ENCODE measurements at regions not wholly inside any gene's neighbourhood (a gene's known extent, or its start where the extent isn't known, plus 50 kb on each side); places are given as distances from the start of the nearest gene placed in this dataset.

DNA sequence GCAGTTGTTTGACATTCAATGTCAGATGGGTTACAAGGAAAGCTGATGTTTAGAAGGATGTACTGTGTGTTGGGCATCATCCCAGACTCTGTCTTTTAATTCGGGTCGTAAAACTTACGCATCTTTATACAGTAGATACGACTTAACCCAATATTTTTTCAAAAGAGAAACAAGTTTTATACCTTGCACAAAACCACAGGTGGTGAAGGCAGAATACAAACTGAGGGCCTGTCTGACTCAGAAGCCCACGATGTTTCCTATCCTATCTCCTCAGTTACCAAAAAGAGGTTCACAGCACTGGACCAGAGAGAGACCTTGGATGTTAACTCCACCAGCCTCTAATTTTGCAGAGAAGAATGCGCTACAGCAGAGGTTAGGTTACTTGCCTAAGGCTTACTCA is 477.0 kb downstream of the FOXO1 start:
- in situ Hi-C loops (cut with HindIII; ENCODE audit: low sequenced_read_pairs) = no loop called here
- no peak for DNase-seq (ENCODE audit: low spot score)

DNA sequence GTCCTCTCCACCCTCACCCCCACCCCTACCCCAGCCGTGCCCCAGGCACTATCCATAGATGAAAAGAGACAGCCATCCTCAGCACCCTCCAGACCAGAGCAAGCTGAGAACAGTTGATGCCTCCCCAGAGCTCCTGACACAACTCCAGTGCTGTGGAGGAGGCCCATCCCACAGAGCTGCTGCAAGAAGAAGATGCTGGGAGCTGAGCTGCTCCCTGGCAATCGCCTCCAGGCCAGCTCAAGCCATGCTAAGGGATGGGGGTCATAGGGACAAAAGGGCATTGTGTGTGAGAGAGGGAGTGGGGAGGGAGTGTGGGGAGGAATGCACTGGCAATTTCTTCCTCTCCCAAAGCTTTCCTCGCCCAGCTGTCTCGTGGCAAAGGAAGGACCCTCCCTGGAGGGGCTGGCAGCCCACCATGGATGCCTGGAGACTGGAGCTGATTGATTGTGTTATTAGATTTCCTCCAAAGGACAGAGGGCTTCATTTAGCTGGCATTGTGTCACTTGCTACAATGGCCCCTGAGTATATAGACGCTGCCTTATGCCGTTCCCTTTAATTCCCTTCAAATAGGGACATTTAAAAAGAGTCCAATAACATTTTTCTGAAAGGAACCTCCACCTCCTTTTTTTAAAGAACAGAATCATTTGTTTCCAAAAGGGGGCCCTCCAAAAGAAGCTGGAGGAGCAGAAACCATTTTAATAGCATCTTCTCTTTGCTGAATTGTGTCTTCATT is 476.4 kb downstream of the FOXO1 start:
- in situ Hi-C loops (cut with HindIII; ENCODE audit: low sequenced_read_pairs) = no loop called here
- DNase-seq (ENCODE audit: low spot score) = no peak

DNA sequence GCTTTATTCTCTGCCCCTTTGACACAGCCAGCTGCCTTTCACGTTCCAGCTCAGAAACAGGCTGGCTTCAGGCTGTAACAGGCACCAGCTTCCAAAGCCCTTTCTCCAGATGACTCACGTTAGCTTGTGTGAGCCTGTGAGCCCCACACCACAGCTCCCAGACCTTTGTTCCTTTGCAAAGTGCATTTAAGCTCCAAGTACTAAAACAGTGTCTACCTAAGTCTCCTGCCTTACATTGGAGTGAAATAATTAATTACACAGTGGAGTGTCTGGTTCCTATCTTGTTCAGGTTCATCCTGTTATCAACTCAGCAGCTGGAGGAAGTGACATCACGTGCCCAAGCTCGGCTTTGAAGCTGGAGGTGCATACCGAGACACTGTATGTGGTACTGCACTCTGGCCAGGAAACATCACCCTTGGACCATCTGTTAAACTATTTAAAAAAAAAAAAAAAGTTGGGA is 475.8 kb downstream of the FOXO1 start:
- in situ Hi-C loops (cut with HindIII; ENCODE audit: low sequenced_read_pairs) = no loop called here
- no peak for DNase-seq (ENCODE audit: low spot score)

DNA sequence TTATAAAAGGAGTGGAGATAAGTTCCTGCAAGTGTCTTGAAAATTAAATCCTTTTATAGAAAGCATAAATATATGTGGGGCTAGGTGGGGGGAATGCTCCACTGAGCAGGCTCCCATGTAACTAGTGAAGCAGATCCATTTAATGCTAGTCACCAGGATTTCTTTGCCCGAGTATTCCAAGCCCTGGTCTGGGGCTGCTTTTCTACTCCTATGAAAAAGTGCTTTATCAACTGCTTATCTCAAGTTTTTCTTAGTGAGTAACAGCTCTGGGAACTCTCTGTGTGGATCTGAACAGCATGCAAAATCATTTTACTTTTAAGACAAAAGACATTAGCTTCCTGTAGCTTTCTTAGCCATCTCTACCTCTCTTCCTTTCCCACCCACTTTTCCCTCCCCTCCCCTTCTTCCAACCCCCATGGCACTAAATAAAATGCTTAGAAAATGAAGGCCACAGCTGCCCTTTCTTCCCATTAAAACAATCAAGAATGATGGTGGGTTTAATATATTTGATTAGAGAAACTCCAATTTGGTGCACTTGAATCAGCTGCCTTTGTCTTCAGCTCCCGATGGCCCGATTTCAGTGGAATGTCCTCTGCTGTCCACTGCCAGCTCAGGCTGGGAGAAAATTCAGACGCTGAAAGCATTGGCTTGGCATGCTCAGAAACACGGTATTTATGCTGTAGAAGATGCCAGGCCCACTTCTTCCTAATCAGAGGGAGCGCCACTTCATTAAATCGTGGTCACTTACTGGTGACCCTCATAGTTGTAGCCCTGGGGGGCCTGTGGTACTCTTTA is 475.1 kb downstream of the FOXO1 start:
- no peak for DNase-seq (ENCODE audit: low spot score)
- in situ Hi-C loops (cut with HindIII; ENCODE audit: low sequenced_read_pairs) = no loop called here

DNA sequence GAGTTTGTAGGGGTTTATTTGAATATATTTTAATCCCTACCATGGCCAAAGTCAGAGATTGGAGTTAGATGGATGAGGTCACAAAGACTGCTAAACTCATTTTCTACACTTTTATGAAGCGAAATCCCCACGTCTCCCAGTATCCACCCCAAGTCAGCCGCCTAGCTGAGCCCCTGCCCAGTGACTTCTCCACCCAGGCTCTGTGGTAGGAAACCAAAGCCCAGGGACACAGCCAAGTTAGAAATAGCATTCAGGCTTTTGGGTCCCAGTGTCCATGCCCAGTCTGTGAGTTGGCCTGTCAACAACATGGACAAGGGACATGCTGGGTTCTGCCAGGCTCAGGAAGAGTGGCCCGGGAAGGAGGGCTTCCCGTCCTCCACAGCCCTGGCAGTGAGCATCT is 474.0 kb downstream of the FOXO1 start:
- DNase-seq (ENCODE audit: low spot score) = no peak
- in situ Hi-C loops (cut with HindIII; ENCODE audit: low sequenced_read_pairs) = no loop called here

DNA sequence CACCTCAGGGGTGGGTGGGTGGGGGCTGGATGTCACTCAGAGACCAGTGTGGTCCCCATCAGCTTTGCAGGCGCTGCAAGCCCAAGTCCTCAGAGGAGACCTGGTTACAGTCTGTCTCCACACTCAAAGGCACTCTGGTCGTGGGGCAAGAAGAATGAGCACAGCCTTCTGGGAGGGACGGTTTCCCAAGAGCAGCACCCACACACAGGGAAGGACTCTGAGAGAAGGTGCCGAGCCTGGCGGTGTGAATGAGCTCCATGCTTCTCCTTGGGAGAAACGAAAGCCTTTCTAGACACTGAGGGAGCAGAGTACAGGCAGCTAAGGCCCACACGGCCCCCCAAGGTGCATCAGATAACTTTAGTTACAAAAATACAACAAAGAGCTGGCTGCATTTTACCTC is 473.6 kb downstream of the FOXO1 start:
- no peak for DNase-seq (ENCODE audit: low spot score)
- in situ Hi-C loops (cut with HindIII; ENCODE audit: low sequenced_read_pairs) = no loop called here

DNA sequence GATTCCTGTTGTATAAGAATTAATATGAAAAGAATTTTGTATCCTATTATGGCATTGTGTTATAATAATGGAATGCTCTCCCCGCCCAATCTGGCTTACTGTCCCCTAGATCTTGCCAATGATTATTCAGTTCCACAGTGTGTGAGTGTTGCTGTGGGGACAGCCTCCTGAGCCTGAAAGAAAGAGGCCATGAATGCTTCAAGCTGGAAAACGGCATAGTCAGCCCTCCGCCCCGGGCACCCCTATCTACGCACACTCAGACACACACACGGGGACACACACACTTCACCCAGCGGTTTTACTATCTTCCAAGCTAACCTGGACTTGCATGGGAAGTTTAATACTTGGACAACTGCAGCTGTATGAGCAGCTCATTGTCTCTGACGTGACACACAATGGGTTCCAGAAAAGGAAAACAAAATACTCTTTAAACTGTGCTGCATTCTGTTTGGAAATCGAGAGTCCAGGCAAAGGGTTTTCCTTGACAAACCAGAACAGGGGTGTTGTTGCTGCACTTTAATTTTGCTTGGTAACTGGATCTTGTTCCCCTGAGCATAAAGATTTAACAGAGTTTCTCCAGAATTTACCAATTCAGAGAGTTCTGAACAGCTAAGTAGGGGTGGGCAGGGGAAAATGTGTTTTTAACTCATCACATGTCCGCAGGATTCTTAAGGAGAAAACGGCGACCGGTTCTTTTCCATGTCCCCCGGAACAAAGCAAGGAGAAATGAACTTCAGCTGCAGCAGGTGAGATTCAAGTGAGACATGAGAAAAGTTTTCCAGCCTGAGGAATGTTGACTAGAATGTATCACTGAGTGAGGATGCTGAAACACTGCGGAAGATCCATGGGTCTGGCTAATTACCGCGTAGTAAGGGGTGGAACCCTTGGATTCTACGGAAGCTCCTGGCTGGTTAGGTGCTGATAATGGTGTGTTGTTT is 472.9 kb downstream of the FOXO1 start:
- DNase-seq (ENCODE audit: low spot score) = no peak
- in situ Hi-C loops (cut with HindIII; ENCODE audit: low sequenced_read_pairs) = no loop called here

DNA sequence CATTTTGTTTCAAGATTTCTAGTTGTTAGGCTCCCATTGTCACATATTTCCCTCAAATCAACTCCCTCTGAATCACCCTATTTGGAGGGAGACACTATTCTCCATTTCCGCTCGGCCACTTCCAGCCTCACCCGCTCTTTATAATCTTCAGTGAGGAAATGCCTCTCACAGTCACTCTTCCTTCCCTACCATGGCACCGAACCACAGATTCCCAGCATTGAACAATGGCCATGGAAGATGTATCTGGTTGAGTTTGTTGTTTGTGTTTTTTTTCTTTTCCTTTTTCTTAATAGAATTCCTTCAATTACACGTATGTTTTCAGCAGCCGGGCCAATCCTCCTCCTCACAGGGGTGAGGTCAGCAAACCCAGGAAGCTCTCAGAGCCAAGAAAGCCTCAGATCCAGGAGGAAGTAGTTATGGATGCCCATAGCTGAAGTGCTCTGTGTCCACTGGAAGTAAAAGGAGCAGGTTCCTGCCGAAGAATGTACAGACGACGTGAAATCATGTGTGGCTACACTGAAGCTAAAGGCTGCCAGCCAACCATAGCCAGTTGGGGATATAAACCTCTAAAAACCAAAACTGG is 472.1 kb downstream of the FOXO1 start:
- in situ Hi-C loops (cut with HindIII; ENCODE audit: low sequenced_read_pairs) = no loop called here
- no peak for DNase-seq (ENCODE audit: low spot score)

DNA sequence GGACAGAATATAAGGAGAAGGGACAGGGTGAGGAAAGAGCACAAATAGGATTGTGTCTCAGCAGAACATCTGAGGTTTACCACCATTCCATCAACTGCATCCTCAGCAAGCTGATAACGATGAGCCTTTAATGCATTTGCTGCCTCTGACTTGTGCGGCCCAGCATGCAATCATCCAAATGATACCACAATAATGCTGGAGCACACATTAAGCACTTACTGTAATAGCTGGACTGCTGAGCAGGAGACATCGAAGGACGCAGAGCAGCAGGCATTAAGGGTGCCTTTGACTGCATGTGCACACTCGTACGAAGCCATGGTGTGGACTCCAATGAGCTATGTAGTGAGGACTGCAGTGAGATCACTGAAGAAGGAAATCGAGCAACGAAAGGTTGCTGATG is 469.4 kb downstream of the FOXO1 start:
- DNase-seq (ENCODE audit: low spot score) = no peak
- in situ Hi-C loops (cut with HindIII; ENCODE audit: low sequenced_read_pairs) = no loop called here

DNA sequence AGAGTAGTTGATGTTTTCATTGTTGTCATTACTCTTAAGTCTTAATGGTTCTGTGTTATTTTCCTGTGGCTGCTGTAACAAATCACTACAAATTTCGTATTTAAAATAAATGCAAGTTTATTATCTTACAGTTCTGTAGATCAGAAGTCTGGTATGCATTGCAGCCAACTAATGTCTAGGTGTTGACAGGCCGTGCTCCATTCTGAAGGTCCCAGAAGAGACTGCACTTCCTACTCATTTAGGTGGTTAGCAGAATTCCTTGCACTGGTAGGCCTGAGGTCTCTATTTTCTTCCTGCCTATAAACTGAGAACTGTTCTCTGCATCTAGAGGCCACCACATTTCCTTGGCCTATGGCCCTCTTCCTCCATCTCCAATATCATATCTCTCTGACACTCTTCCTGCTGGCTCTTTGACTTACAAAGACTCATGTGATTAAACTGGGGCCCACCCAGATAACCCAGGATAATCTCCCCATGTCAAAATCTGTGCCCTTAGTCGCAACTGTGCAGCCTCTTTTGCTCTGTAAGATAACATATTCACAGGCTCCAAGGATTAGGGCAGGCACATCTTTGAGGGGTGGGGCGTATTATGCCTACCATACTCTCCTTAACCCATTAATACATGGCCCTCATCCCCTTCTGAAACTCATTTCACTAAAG is 468.4 kb downstream of the FOXO1 start:
- in situ Hi-C loops (cut with HindIII; ENCODE audit: low sequenced_read_pairs) = no loop called here
- no peak for DNase-seq (ENCODE audit: low spot score)

DNA sequence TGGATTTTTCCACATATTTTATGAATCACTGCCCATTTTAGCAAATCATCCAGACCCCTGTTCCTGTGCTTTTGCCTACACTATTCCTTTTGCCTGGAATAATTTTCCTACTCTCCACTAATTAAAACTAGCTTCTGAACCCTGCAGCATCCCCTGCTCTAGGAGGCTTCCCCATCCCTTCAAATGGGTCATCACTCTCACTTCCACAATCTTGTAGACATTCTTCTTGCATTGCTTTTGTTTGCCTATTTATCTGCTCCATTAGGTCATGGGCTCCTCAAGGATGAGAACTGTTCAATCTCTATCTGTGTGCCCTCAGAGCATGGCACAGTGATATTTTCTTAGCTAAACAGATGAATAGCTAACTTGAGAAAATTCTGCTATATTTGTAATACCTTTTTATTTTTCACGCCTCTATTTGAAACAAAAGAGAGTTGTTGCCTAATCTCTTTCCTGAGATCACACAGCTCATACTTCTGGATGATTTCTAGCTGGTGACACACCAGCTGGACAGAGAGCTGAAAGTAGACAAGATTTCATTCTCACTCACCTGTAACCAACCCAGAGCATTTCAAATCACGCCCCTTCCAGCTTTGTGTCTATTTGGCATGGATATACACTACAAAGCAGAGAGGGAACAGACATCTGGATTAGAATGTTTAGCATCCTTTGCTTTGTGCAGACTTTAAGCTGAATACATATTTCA is 466.0 kb downstream of the FOXO1 start:
- DNase-seq (ENCODE audit: low spot score) = no peak
- in situ Hi-C loops (cut with HindIII; ENCODE audit: low sequenced_read_pairs) = no loop called here

DNA sequence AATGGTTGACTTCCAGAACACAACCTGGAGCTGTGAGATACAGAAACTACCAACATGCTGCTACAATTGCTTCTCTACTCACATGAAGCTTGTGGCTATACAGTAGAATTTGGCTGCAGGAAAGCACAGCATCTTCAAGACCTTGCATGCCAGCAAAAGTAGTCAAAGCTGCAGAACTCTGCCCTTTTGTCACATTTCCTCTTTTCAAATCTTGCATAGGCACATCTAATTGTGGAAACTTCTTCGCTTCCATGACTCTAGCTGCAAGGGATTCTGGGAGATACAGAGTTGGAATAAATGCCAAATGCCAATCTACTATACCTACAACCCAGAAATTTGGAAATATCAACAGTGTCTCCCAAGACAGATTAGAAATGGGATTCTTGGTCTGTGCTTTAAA is 462.2 kb downstream of the FOXO1 start:
- in situ Hi-C loops (cut with HindIII; ENCODE audit: low sequenced_read_pairs) = no loop called here
- no peak for DNase-seq (ENCODE audit: low spot score)

DNA sequence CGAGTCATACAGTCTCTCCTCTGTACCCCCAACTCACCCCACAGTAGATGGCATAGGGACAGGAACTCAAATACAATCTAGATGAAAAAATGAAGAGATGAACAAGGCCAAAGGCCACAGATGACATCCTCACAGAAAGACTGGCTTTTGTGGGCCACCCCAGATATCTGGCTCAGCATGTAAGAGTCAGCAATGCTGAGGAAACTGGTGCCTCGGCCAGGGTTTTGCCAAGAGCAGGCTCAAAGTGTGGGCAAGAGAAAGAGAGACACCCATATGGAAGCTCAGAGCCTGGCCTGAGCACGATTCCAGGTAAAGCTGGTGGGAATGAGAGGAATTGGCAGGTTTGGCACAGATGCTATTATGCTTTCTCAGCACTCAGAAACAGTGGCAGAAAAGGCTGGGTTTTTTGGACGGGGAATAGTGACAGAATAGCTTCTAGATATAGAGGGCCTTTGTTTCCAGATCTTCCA is 460.6 kb downstream of the FOXO1 start:
- in situ Hi-C loops (cut with HindIII; ENCODE audit: low sequenced_read_pairs) = no loop called here
- DNase-seq (ENCODE audit: low spot score) = no peak

DNA sequence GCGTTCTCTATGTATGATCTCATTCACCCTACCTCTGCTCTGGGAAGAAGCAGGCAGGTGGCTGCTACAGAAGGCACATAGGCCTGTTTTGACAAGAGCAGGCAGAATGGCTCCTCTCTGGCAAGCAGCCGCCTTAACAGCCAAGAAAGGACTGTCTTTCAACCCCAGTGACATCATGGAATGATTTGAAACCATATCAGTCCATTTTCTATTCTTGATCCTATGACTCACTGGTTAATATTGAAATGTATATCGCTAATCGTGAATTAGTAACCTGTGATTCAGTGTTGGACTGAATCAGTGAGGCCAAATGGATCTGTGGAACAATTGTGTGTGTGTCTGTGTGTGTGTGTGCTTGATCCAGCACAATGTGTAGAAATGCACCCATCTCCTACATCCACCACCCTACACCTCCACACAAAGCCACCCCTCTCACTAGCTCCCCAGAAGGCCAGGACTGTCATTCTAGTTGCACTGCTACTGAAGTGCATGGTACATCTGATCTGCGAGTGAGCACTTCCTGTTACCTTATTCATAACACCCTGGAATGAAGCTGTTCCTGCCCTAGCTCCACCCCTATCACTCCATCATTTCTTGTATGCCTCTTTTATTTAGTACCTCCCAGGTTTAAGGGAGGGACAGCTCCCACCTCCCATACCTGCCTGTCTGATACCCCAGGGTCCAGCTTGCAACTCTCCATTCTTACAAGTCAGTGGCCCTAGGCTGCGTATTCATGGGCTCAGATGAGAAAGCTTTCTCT is 460.0 kb downstream of the FOXO1 start:
- DNase-seq (ENCODE audit: low spot score) = no peak
- in situ Hi-C loops (cut with HindIII; ENCODE audit: low sequenced_read_pairs) = no loop called here

DNA sequence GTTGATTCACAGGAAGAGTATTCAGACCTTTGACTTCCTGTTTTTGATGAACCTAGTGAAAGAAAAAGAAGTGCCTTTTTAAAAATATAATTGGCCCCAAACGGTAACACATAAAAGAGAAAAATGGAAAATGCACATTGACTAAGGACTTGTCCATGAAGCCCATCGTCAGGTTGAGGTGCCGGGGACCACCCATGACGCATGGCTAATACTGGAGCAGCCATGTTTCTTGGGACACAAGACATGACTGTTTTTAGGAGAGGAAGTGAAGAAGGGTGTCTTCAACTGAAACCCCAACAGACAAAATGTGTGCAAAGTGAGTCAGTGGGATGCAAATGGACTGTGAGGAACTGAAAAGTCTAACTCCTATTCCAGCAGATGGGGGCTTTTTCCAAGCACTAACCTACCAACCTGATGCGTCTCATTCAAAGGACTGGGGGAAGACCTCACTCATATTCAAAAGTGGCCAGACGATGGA is 459.4 kb downstream of the FOXO1 start:
- DNase-seq (ENCODE audit: low spot score) = no peak
- in situ Hi-C loops (cut with HindIII; ENCODE audit: low sequenced_read_pairs) = no loop called here

DNA sequence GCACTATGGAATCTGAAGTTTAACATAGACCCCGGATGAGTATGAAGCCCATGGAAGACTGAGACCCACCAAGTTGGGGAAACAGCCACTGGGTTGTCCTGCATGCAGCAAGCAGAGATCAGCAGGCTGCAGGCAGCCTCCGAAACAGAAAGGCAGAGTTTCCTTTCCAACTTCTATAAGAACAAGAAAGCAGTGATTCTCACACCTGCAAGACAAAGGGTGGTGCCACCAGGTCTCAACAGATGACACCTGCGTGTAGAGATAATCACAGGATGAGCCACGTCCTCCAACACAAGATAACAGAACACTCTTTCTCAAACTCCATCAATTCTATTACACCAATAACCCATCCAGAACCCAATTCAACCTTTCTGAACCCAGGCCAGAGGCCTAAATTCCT is 457.9 kb downstream of the FOXO1 start:
- in situ Hi-C loops (cut with HindIII; ENCODE audit: low sequenced_read_pairs) = no loop called here
- DNase-seq (ENCODE audit: low spot score) = no peak

DNA sequence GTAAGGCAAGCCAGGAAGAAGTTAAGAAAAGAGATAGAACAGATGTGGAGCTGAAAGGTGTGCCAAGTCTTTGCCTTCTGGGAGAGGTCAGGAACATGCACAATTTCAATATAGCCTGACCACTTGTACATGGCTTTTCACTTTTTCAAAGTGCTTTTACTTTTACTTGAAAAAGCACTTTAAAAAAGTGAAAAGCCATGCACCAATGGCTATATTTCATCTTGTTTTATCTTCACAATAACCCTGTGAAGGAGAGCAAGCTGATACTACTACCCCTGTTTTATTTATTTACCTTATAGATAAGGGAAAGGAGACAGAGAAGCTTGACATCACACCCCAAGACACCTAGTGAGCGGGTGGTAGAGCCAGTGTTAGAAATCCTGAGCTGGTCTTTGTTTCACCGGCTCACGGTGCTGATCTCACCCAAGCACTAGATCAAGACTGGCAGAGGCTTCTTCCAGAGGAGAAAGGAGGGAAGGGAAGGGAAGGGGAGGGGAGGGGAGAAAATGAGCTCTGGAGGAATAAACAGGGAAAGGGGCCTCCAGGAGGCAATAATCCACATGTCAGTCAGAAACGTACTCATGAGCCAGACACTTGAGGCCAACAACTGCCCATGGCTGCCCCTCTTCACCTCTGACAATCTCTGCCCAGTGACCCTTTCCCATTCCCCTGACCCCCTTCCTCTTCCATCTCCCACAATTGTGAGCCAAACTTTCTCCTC is 455.4 kb downstream of the FOXO1 start:
- in situ Hi-C loops (cut with HindIII; ENCODE audit: low sequenced_read_pairs) = no loop called here

More for the DNA sequence above, 455.4 kb downstream of the FOXO1 start:
- no peak for DNase-seq (ENCODE audit: low spot score)
